H1 (cell line): ENCODE measurements at regions not wholly inside any gene's neighbourhood (a gene's known extent, or its start where the extent isn't known, plus 50 kb on each side); places are given as distances from the start of the nearest gene placed in this dataset.

Source experiments
- CTCF ChIA-PET: fragments of 300-600 bp; sonication (Branson Sonifier 250); formaldehyde crosslinking; loops from one replicate; lab custom pipeline; 2021; ENCODE audit not compliant: partially characterized antibody; lab: Charles Lee
- POLR2A ChIA-PET: fragments of 300-600 bp; sonication (Branson Sonifier 250); formaldehyde crosslinking; loops from one replicate; lab custom pipeline; 2021; ENCODE audit warnings: inconsistent platforms; ENCODE audit not compliant: partially characterized antibody; lab: Charles Lee
- DNase-seq, 2 experiments: peaks; one replicate each; pipeline versions ENCODE4 v3.0.0 to v3.0.0-alpha.2; 2010 to 2022; ENCODE audit warnings: low spot score in 2 of 2, low read depth in 1 of 2, mixed read lengths in 1 of 2
- FAIRE-seq: peaks from 2 replicates; lab custom pipeline; 2011; peaks lifted over from hg19 to GRCh38; lab: Jason Lieb, UNC
- H2AFZ ChIP-seq: 2 replicates; pipeline ENCODE4 v1.8.1; 2012; ENCODE audit warnings: low read length, inconsistent platforms
- H2AK5ac ChIP-seq: 2 replicates; pipeline ENCODE4 v1.6.1; 2013; ENCODE audit warnings: low read depth, low read length
- H2BK120ac ChIP-seq: replicated peaks from 2 replicates; pipeline ENCODE3; 2013; ENCODE audit warnings: low read depth, low read length, inconsistent platforms
- H2BK12ac ChIP-seq: 2 replicates; pipeline ENCODE4 v1.6.1; 2013; ENCODE audit warnings: low read depth, low read length
- H2BK15ac ChIP-seq: 2 replicates; pipeline ENCODE4 v1.6.1; 2013; ENCODE audit warnings: low read length
- H2BK20ac ChIP-seq: 2 replicates; pipeline ENCODE4 v1.6.1; 2013; ENCODE audit warnings: low read length
- H2BK5ac ChIP-seq: 2 replicates; pipeline ENCODE4 v1.6.1; 2013; ENCODE audit warnings: low read depth, low read length
- H3K14ac ChIP-seq: 2 replicates; pipeline ENCODE4 v1.6.1; 2013; ENCODE audit warnings: inconsistent platforms; ENCODE audit not compliant: insufficient read length
- H3K18ac ChIP-seq: 2 replicates; pipeline ENCODE4 v1.6.1; 2013; ENCODE audit warnings: low read length; ENCODE audit errors: extremely low read depth
- H3K23ac ChIP-seq: 2 replicates; pipeline ENCODE4 v1.6.1; 2013; ENCODE audit warnings: inconsistent platforms; ENCODE audit not compliant: insufficient read length
- H3K23me2 ChIP-seq: 2 replicates; pipeline ENCODE4 v1.6.1; 2013; ENCODE audit warnings: low read depth, low read length
- H3K27ac ChIP-seq: 2 replicates; pipeline ENCODE4 v1.6.1; 2011; ENCODE audit warnings: low read depth, low read length, inconsistent platforms
- H3K27me3 ChIP-seq, 4 experiments: replicated peaks in 1 of 4; 1 replicate in 1 of 4; 2 replicates in 3 of 4; pipeline versions ENCODE4 v1.6.1 to v1.8.1; 2011 to 2013; ENCODE audit warnings: low read length in 3 of 4, mild to moderate bottlenecking in 3 of 4, inconsistent platforms in 2 of 4, mixed read lengths in 2 of 4, moderate library complexity in 1 of 4; ENCODE audit not compliant: control insufficient read depth in 3 of 4, insufficient read depth in 3 of 4; ENCODE audit errors: extremely low read depth in 1 of 4
- H3K36me3 ChIP-seq, 4 experiments: 2 replicates each; pipeline versions ENCODE4 v1.6.1 to v1.8.1; 2011 to 2013; ENCODE audit warnings: mild to moderate bottlenecking in 4 of 4, low read length in 3 of 4, moderate library complexity in 2 of 4, control low read depth in 1 of 4, inconsistent platforms in 1 of 4; ENCODE audit not compliant: insufficient read depth in 4 of 4, control insufficient read depth in 2 of 4
- H3K4ac ChIP-seq: replicated peaks from 2 replicates; pipeline ENCODE3; 2013; ENCODE audit warnings: low read length, low read depth, mixed read lengths, inconsistent platforms; ENCODE audit not compliant: insufficient read length
- H3K4me1 ChIP-seq, 4 experiments: replicated peaks in 1 of 4; 1 replicate in 1 of 4; 2 replicates in 3 of 4; pipeline versions ENCODE4 v1.6.1 to v1.8.1; 2011 to 2013; ENCODE audit warnings: low read length in 3 of 4, inconsistent platforms in 2 of 4, mixed read lengths in 1 of 4; ENCODE audit not compliant: insufficient read depth in 4 of 4, control insufficient read depth in 3 of 4
- H3K4me2 ChIP-seq, 2 experiments: 2 replicates each; pipeline versions ENCODE4 v1.6.1 to v1.8.1; 2011 to 2013; ENCODE audit warnings: low read depth in 2 of 2, low read length in 2 of 2, control low read depth in 1 of 2, inconsistent platforms in 1 of 2, mild to moderate bottlenecking in 1 of 2; ENCODE audit not compliant: insufficient read depth in 1 of 2
- H3K4me3 ChIP-seq, 4 experiments: fragments of 200-600, 300-600 bp in 1 of 4; sonication (generic), shearing (Covaris generic), sonication (Bioruptor Twin) in 1 of 4; 2 replicates each; pipeline versions ENCODE4 v1.5.1 to v1.8.1; 2011 to 2016; ENCODE audit warnings: low read length in 4 of 4, low read depth in 3 of 4, control low read depth in 2 of 4, inconsistent platforms in 2 of 4, mild to moderate bottlenecking in 2 of 4, mixed read lengths in 1 of 4, moderate library complexity in 1 of 4; ENCODE audit not compliant: insufficient read depth in 2 of 4; ENCODE audit errors: extremely low read depth in 1 of 4
- H3K56ac ChIP-seq: replicated peaks from 2 replicates; pipeline ENCODE3; 2013; ENCODE audit warnings: low read depth, mild to moderate bottlenecking, mixed read lengths, low read length, inconsistent platforms; ENCODE audit not compliant: insufficient read length
- H3K79me1 ChIP-seq: 2 replicates; pipeline ENCODE4 v1.6.1; 2013; ENCODE audit warnings: low read depth, low read length, control low read depth
- H3K79me2 ChIP-seq, 2 experiments: 2 replicates each; pipeline versions ENCODE4 v1.6.1 to v1.8.1; 2012 to 2013; ENCODE audit warnings: low read length in 2 of 2, mild to moderate bottlenecking in 2 of 2, inconsistent platforms in 1 of 2; ENCODE audit not compliant: insufficient read depth in 2 of 2, control insufficient read depth in 1 of 2
- H3K9ac ChIP-seq, 4 experiments: replicated peaks in 1 of 4; 1 replicate in 1 of 4; 2 replicates in 3 of 4; pipeline versions ENCODE4 v1.6.1 to v1.8.1; 2011 to 2013; ENCODE audit warnings: low read depth in 3 of 4, low read length in 3 of 4, control low read depth in 2 of 4, mild to moderate bottlenecking in 2 of 4, moderate library complexity in 2 of 4, inconsistent platforms in 1 of 4; ENCODE audit errors: extremely low read depth in 1 of 4
- H3K9me3 ChIP-seq, 2 experiments: 2 replicates each; pipeline versions ENCODE4 v1.6.1 to v1.8.1; 2012 to 2013; ENCODE audit warnings: mild to moderate bottlenecking in 2 of 2, moderate library complexity in 2 of 2, control low read depth in 1 of 2, inconsistent platforms in 1 of 2, low read depth in 1 of 2, low read length in 1 of 2, mixed read lengths in 1 of 2; ENCODE audit not compliant: insufficient read depth in 2 of 2
- H4K20me1 ChIP-seq, 2 experiments: replicated peaks in 1 of 2; 2 replicates each; pipeline versions ENCODE3 to v1.8.1; 2011 to 2013; ENCODE audit warnings: inconsistent platforms in 2 of 2, low read length in 2 of 2, mild to moderate bottlenecking in 1 of 2; ENCODE audit not compliant: insufficient read depth in 2 of 2, control insufficient read depth in 1 of 2
- H4K5ac ChIP-seq: 2 replicates; pipeline ENCODE4 v1.6.1; 2013; ENCODE audit warnings: low read length, low read depth, mixed read lengths, inconsistent platforms; ENCODE audit not compliant: insufficient read length
- H4K8ac ChIP-seq: 2 replicates; pipeline ENCODE4 v1.8.0; 2013; ENCODE audit warnings: mild to moderate bottlenecking, moderate library complexity, low read length, inconsistent platforms; ENCODE audit not compliant: insufficient read depth; ENCODE audit errors: extremely low read depth
- H4K91ac ChIP-seq: replicated peaks from 2 replicates; pipeline ENCODE3; 2013; ENCODE audit warnings: low read length, mixed read lengths, inconsistent platforms; ENCODE audit not compliant: insufficient read length
- BRCA1 ChIP-seq: IDR thresholded peaks from 2 replicates; pipeline ENCODE4 v1.6.1; 2012; ENCODE audit warnings: low read depth, low read length, improper control_type of control experiment
- CHD1 ChIP-seq: IDR thresholded peaks from 2 replicates; pipeline ENCODE4 v1.6.1; 2012; ENCODE audit warnings: low read depth, low read length, improper control_type of control experiment
- CHD2 ChIP-seq: IDR thresholded peaks from 2 replicates; pipeline ENCODE4 v1.6.1; 2012; ENCODE audit warnings: low read length, improper control_type of control experiment
- CREB1 ChIP-seq: IDR thresholded peaks from 2 replicates; pipeline ENCODE4 v1.6.1; 2012; ENCODE audit warnings: inconsistent platforms
- JUN ChIP-seq: IDR thresholded peaks from 2 replicates; pipeline ENCODE4 v1.6.1; 2011; ENCODE audit warnings: low read depth, mild to moderate bottlenecking, improper control_type of control experiment, low read length
- KDM1A ChIP-seq: fragments of 200-600, 300-600 bp; sonication (generic); IDR thresholded peaks from 2 replicates; pipeline ENCODE4 v1.7.1; 2016; ENCODE audit warnings: mild to moderate bottlenecking, low read length, borderline replicate concordance
- MAFK ChIP-seq: IDR thresholded peaks from 2 replicates; pipeline ENCODE4 v1.6.1; 2012; ENCODE audit warnings: low read depth, mild to moderate bottlenecking, improper control_type of control experiment, low read length
- NRF1 ChIP-seq: IDR thresholded peaks from 2 replicates; pipeline ENCODE4 v1.6.1; 2011; ENCODE audit warnings: mild to moderate bottlenecking, low read depth, low read length, improper control_type of control experiment
- PHF8 ChIP-seq: fragments of 200-600 bp; sonication (generic); conservative IDR thresholded peaks from 2 replicates; pipeline ENCODE4 v1.7.1; 2012; ENCODE audit warnings: low read depth, mild to moderate bottlenecking, inconsistent platforms, low read length, moderate library complexity
- POLR2A ChIP-seq, 2 experiments: IDR thresholded peaks; 1 replicate in 1 of 2; 2 replicates in 1 of 2; pipeline ENCODE4 v1.6.1; 2011; ENCODE audit warnings: low read depth in 2 of 2, low read length in 2 of 2, mild to moderate bottlenecking in 2 of 2; ENCODE audit errors: control extremely low read depth in 1 of 2
- POU5F1 ChIP-seq: IDR thresholded peaks from 2 replicates; pipeline ENCODE4 v1.6.1; 2011; ENCODE audit warnings: low read depth, mild to moderate bottlenecking, low read length, moderate library complexity
- SIRT6 ChIP-seq: IDR thresholded peaks from one replicate; pipeline ENCODE4 v1.7.1; 2012; ENCODE audit warnings: low read length, inconsistent platforms
- TAF1 ChIP-seq: IDR thresholded peaks from 2 replicates; pipeline ENCODE4 v1.6.1; 2011; ENCODE audit warnings: mild to moderate bottlenecking, low read depth, low read length
- TAF7 ChIP-seq: optimal IDR thresholded peaks from 2 replicates; pipeline ENCODE3; 2011; ENCODE audit warnings: low read depth, mild to moderate bottlenecking, inconsistent platforms, low read length, moderate library complexity, borderline replicate concordance
- TBP ChIP-seq: IDR thresholded peaks from 2 replicates; pipeline ENCODE4 v1.6.1; 2011; ENCODE audit warnings: low read depth, low read length, improper control_type of control experiment
- TCF12 ChIP-seq: IDR thresholded peaks from 2 replicates; pipeline ENCODE4 v1.6.1; 2011; ENCODE audit warnings: low read depth, mild to moderate bottlenecking, low read length
- TEAD4 ChIP-seq: IDR thresholded peaks from 2 replicates; pipeline ENCODE4 v1.6.1; 2012; ENCODE audit warnings: low read depth, low read length, inconsistent platforms, mixed read lengths
- YY1 ChIP-seq: IDR thresholded peaks from 2 replicates; pipeline ENCODE4 v1.6.1; 2011; ENCODE audit warnings: low read depth, mild to moderate bottlenecking, low read length
- WGBS, 2 experiments: shearing (Covaris generic) in 1 of 2; methylation state at CpG; one replicate each; pipeline versions ENCODE4 v1.1.6 to v1.1.7; 2013 to 2015; ENCODE audit warnings: low lambda C conversion rate in 2 of 2, mixed read lengths in 2 of 2, inconsistent platforms in 1 of 2, low coverage in 1 of 2, missing lambda C conversion rate in 1 of 2; ENCODE audit not compliant: insufficient replicate concordance in 2 of 2, insufficient coverage in 1 of 2, insufficient read length in 1 of 2; ENCODE audit errors: extremely low coverage in 1 of 2, missing lambda C conversion rate in 1 of 2; 5-methylcytosine and 5-hydroxymethylcytosine counted together

DNA sequence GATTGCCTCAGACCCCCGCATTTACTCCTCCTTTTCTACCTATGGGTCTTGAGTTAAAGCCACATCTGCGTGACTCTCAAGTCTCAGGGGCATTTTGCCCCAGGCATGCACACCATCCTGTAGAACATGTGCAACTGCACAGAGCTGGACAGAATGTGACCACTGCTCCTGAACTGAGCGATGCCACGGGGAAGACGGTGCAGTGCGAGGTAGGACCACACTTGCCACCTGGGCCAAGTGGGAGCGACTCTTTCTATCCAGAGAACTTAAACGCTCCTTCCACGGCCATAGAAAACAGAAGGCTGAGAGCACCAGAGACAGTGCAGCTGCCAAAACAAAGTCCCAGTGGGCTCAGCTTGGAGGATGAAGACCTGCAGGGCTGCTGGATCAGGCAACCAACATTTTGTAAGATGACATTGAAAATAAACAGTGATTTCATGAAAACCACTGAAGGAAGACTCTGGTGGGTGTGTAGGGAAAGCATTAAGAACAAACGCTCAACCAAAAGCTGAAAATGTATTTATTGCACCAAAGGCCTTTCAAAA is 149.0 kb upstream of the HDAC4 start:
- H4K5ac ChIP-seq: no peak overlapping the region
- no peaks in the 10 kb centered on the region for H3K36me3 ChIP-seq
- H4K8ac ChIP-seq: no peak overlapping the region
- H2BK12ac ChIP-seq: no peak overlapping the region
- ChIA-PET POLR2A (no interaction called here), CTCF (no interaction called here)
- no peak overlapping the region for H3K23ac ChIP-seq
- H2BK20ac ChIP-seq: no peak overlapping the region
- no peaks in the 10 kb centered on the region for H3K79me1 ChIP-seq
- FAIRE-seq (no peak), DNase-seq (no peak)
- H3K14ac ChIP-seq: no peak overlapping the region
- H3K9ac ChIP-seq: no peak overlapping the region
- H3K9me3 ChIP-seq: no peaks in the 10 kb centered on the region
- H2AFZ ChIP-seq: no peak overlapping the region
- no peak overlapping the region for H3K27ac ChIP-seq
- no peak overlapping the region for H3K4me2 ChIP-seq
- no peak overlapping the region for H2BK15ac ChIP-seq
- H3K4me1 ChIP-seq: no peaks in the 10 kb centered on the region
- H3K27me3 ChIP-seq: no peaks in the 10 kb centered on the region; a peak in 1 of 7 replicates
- WGBS, 2 experiments: 90% methylated on average over 10 of the region's 10 CpGs; no CpG with 5 or more reads in 1 of the 2 experiments
- no peak overlapping the region for H2BK120ac ChIP-seq
- no peak overlapping the region for H3K4ac ChIP-seq
- no peak overlapping the region for H3K4me3 ChIP-seq
- H3K18ac ChIP-seq: no peak overlapping the region
- TF ChIP-seq CHD2 (no peak), TAF1 (no peak), POU5F1 (no peak), TBP (no peak), MAFK (no peak), BRCA1 (no peak), TAF7 (no peak), TEAD4 (no peak), NRF1 (no peak), KDM1A (no peak), YY1 (no peak), POLR2A (IDR thresholded peaks at IDR 0.05; ENCODE audit: control extremely low read depth in 1 of 2, low read depth in 2 of 2, low read length in 2 of 2) (no peak), SIRT6 (no peak), CHD1 (no peak), TCF12 (no peak), JUN (no peak), PHF8 (no peak), CREB1 (no peak)
- no peak overlapping the region for H2AK5ac ChIP-seq
- H4K20me1 ChIP-seq: no peaks in the 10 kb centered on the region
- H3K56ac ChIP-seq: no peak overlapping the region
- H3K79me2 ChIP-seq: no peaks in the 10 kb centered on the region
- 0 out of 2 replicates have a peak, but pooled peaks cover 2% of the 10 kb centered on the region for H3K23me2 ChIP-seq
- no peak overlapping the region for H2BK5ac ChIP-seq
- H4K91ac ChIP-seq: no peak overlapping the region
